Naive thymus-derived CD8-positive, alpha-beta T cell (primary cell): ENCODE measurements at regions not wholly inside any gene's neighbourhood (a gene's known extent, or its start where the extent isn't known, plus 50 kb on each side); places are given as distances from the start of the nearest gene placed in this dataset.
"Not testable (repeated sequence)": the region's sequence is repeated elsewhere in the genome, so short reads cannot be mapped to it uniquely, and the experiment has no call there.

Experiments used
- ATAC-seq, 2 donors: fragments of 150-1000 bp; cut with Tn5 transposase in 1 of 2; sonication (Bioruptor Pico), chemical (Tn5 transposase) in 1 of 2; 1 replicate in 1 of 2; 2 replicates in 1 of 2; pipeline ENCODE4 v1.10.0; 2021; ENCODE audit warnings: mild to moderate bottlenecking in 2 of 2, moderate library complexity in 2 of 2
- POLR2A ChIA-PET: fragments of 350-600 bp; sonication (Branson Sonifier 250); formaldehyde crosslinking; loops from one replicate; lab custom pipeline; 2021; ENCODE audit warnings: antibody characterized with exemption; lab: Charles Lee
- DNase-seq, 10 donors: peaks; one replicate each; pipeline versions ENCODE4 v3.0.0 to v3.0.0-alpha.2; 2020 to 2022
- H3K27ac Mint-ChIP-seq, 10 donors: one replicate each; pipeline ENCODE4 v1.8.0; 2020 to 2022; ENCODE audit warnings: mild to moderate bottlenecking in 10 of 10, mixed read lengths in 10 of 10, moderate library complexity in 4 of 10, inconsistent platforms in 1 of 10
- H3K27me3 Mint-ChIP-seq, 5 donors: one replicate each; pipeline ENCODE4 v1.8.0; 2021 to 2022; ENCODE audit warnings: mixed read lengths in 5 of 5
- H3K36me3 Mint-ChIP-seq, 3 donors: one replicate each; pipeline ENCODE4 v1.8.0; 2020 to 2022; ENCODE audit warnings: mixed read lengths in 3 of 3, mild to moderate bottlenecking in 2 of 3, inconsistent platforms in 1 of 3
- H3K4me1 Mint-ChIP-seq, 4 donors: one replicate each; pipeline ENCODE4 v1.8.0; 2021 to 2022; ENCODE audit warnings: mixed read lengths in 4 of 4
- H3K4me3 Mint-ChIP-seq, 10 donors: one replicate each; pipeline ENCODE4 v1.8.0; 2020 to 2022; ENCODE audit warnings: mild to moderate bottlenecking in 10 of 10, mixed read lengths in 10 of 10, moderate library complexity in 6 of 10, inconsistent platforms in 1 of 10
- H3K9me3 Mint-ChIP-seq, 9 donors: one replicate each; pipeline ENCODE4 v1.8.0; 2020 to 2022; ENCODE audit warnings: mixed read lengths in 9 of 9, mild to moderate bottlenecking in 3 of 9, inconsistent platforms in 1 of 9, moderate library complexity in 1 of 9

- Mint-ChIP-seq H3K4me3 (no peak overlapping the region), H3K4me1 (no peaks in the 10 kb centered on the region), H3K9me3 (peaks cover 11 to 44% (median 16%) of the 10 kb centered on the region in 9 donors), H3K27ac (no peak overlapping the region), H3K36me3 (no peaks in the 10 kb centered on the region), H3K27me3 (no peaks in the 10 kb centered on the region)
- no peak for ATAC-seq
- peak in 1 of 10 donors; percentile 23 for DNase-seq
- POLR2A ChIA-PET, result no interaction called here
Observed at GRCh38 chr13:54092686-54093085, 1064.1 kb downstream of the OLFM4 start.

GRCh38 chr13:54110597-54110996 lies 1082.0 kb downstream of the OLFM4 start:
- Mint-ChIP-seq H3K27me3 (no peaks in the 10 kb centered on the region), H3K27ac (no peak overlapping the region), H3K9me3 (peaks cover 0 to 15% (median 7%) of the 10 kb centered on the region in 9 donors), H3K4me1 (no peaks in the 10 kb centered on the region), H3K36me3 (no peaks in the 10 kb centered on the region), H3K4me3 (no peak overlapping the region)
- no peak for ATAC-seq
- POLR2A ChIA-PET, result no interaction called here
- DNase-seq, result no peak

- DNase-seq (no peak), ATAC-seq (no peak)
- POLR2A ChIA-PET, result no interaction called here
- Mint-ChIP-seq H3K4me1 (no peaks in the 10 kb centered on the region), H3K9me3 (peaks cover 2 to 31% (median 13%) of the 10 kb centered on the region in 9 donors), H3K4me3 (no peak overlapping the region), H3K36me3 (no peaks in the 10 kb centered on the region), H3K27me3 (no peaks in the 10 kb centered on the region), H3K27ac (no peak overlapping the region)
Observed at GRCh38 chr13:54124700-54125099, 1096.1 kb downstream of the OLFM4 start.

GRCh38 chr13:54130931-54131330 lies 1102.3 kb downstream of the OLFM4 start:
- DNase-seq, ATAC-seq, H3K4me3 Mint-ChIP-seq, POLR2A ChIA-PET, H3K27ac Mint-ChIP-seq, H3K4me1 Mint-ChIP-seq, H3K27me3 Mint-ChIP-seq, H3K36me3 Mint-ChIP-seq: not testable (repeated sequence)
- H3K9me3 Mint-ChIP-seq, result peaks cover 4 to 42% (median 29%) of the 10 kb centered on the region in 9 donors

GRCh38 chr13:54131433-54131832 lies 1102.8 kb downstream of the OLFM4 start:
- POLR2A ChIA-PET, H3K36me3 Mint-ChIP-seq, H3K4me3 Mint-ChIP-seq: not testable (repeated sequence)

GRCh38 chr13:54132127-54132526 lies 1103.5 kb downstream of the OLFM4 start:
- POLR2A ChIA-PET, ATAC-seq, DNase-seq, H3K36me3 Mint-ChIP-seq, H3K4me3 Mint-ChIP-seq, H3K27me3 Mint-ChIP-seq, H3K4me1 Mint-ChIP-seq, H3K27ac Mint-ChIP-seq: not testable (repeated sequence)
- H3K9me3 Mint-ChIP-seq, result peaks cover 4 to 50% (median 23%) of the 10 kb centered on the region in 9 donors

More at GRCh38 chr13:54131433-54131832, 1102.8 kb downstream of the OLFM4 start:
- not testable (repeated sequence) for H3K27me3 Mint-ChIP-seq, H3K27ac Mint-ChIP-seq, H3K4me1 Mint-ChIP-seq, ATAC-seq, DNase-seq
- H3K9me3 Mint-ChIP-seq, result peaks cover 4 to 43% (median 27%) of the 10 kb centered on the region in 9 donors

- H3K9me3 Mint-ChIP-seq, result peaks cover 4 to 53% (median 23%) of the 10 kb centered on the region in 9 donors
- H3K4me1 Mint-ChIP-seq, ATAC-seq, H3K4me3 Mint-ChIP-seq, H3K36me3 Mint-ChIP-seq, H3K27me3 Mint-ChIP-seq, H3K27ac Mint-ChIP-seq, DNase-seq, POLR2A ChIA-PET: not testable (repeated sequence)
Observed at GRCh38 chr13:54132720-54133119, 1104.1 kb downstream of the OLFM4 start.

- H3K4me3 Mint-ChIP-seq, result no peak overlapping the region
- peaks cover 1 to 53% (median 22%) of the 10 kb centered on the region in 9 donors for H3K9me3 Mint-ChIP-seq
- no peaks in the 10 kb centered on the region for H3K4me1 Mint-ChIP-seq
- no peaks in the 10 kb centered on the region for H3K27me3 Mint-ChIP-seq
- DNase-seq, result no peak
- H3K36me3 Mint-ChIP-seq, result no peaks in the 10 kb centered on the region
- H3K27ac Mint-ChIP-seq, result no peak overlapping the region
- POLR2A ChIA-PET, result no interaction called here
- ATAC-seq, result no peak
Observed at GRCh38 chr13:54133746-54134145, 1105.1 kb downstream of the OLFM4 start.

GRCh38 chr13:54144828-54145227 lies 1116.2 kb downstream of the OLFM4 start:
- Mint-ChIP-seq H3K4me1 (no peaks in the 10 kb centered on the region), H3K9me3 (peaks cover 2 to 32% (median 12%) of the 10 kb centered on the region in 9 donors)
- POLR2A ChIA-PET, result no interaction called here

GRCh38 chr13:54150851-54151250 lies 1122.2 kb downstream of the OLFM4 start:
- POLR2A ChIA-PET, result no interaction called here
- Mint-ChIP-seq H3K36me3 (no peaks in the 10 kb centered on the region), H3K4me1 (no peaks in the 10 kb centered on the region), H3K4me3 (no peak overlapping the region), H3K9me3 (peaks cover 0 to 36% (median 7%) of the 10 kb centered on the region in 9 donors), H3K27me3 (no peaks in the 10 kb centered on the region), H3K27ac (no peak overlapping the region)
- DNase-seq (no peak), ATAC-seq (no peak)

More at GRCh38 chr13:54144828-54145227, 1116.2 kb downstream of the OLFM4 start:
- ATAC-seq, result no peak
- no peaks in the 10 kb centered on the region for H3K36me3 Mint-ChIP-seq
- no peak overlapping the region for H3K27ac Mint-ChIP-seq
- no peak overlapping the region for H3K4me3 Mint-ChIP-seq
- no peak for DNase-seq
- H3K27me3 Mint-ChIP-seq, result no peaks in the 10 kb centered on the region

- Mint-ChIP-seq H3K9me3 (peaks cover 0 to 22% (median 12%) of the 10 kb centered on the region in 9 donors), H3K27ac (no peak overlapping the region), H3K36me3 (peaks cover 0 to 7% (median 0%) of the 10 kb centered on the region in 3 donors), H3K27me3 (no peaks in the 10 kb centered on the region), H3K4me1 (peaks cover 0 to 1% (median 0%) of the 10 kb centered on the region in 4 donors), H3K4me3 (no peak overlapping the region)
- ATAC-seq (no peak), DNase-seq (no peak)
- POLR2A ChIA-PET, result no interaction called here
Observed at GRCh38 chr13:54162069-54162468, 1133.5 kb downstream of the OLFM4 start.

- DNase-seq, result no peak
- Mint-ChIP-seq H3K27me3 (no peaks in the 10 kb centered on the region), H3K27ac (no peak overlapping the region), H3K36me3 (peaks cover 0 to 4% (median 0%) of the 10 kb centered on the region in 3 donors), H3K9me3 (peaks cover 0 to 23% (median 9%) of the 10 kb centered on the region in 9 donors), H3K4me1 (peaks cover 0 to 1% (median 0%) of the 10 kb centered on the region in 4 donors), H3K4me3 (no peak overlapping the region)
- POLR2A ChIA-PET, result no interaction called here
- ATAC-seq, result no peak
Observed at GRCh38 chr13:54165581-54166215, 1137.1 kb downstream of the OLFM4 start.

GRCh38 chr13:54173996-54174395 lies 1145.4 kb downstream of the OLFM4 start:
- Mint-ChIP-seq H3K36me3 (no peaks in the 10 kb centered on the region), H3K9me3 (peaks cover 0 to 24% (median 7%) of the 10 kb centered on the region in 9 donors), H3K27me3 (no peaks in the 10 kb centered on the region), H3K27ac (no peak overlapping the region), H3K4me3 (no peak overlapping the region), H3K4me1 (no peaks in the 10 kb centered on the region)
- ATAC-seq (no peak), DNase-seq (no peak)
- POLR2A ChIA-PET, result no interaction called here

- ATAC-seq (no peak), DNase-seq (no peak)
- Mint-ChIP-seq H3K27ac (no peak overlapping the region), H3K36me3 (no peaks in the 10 kb centered on the region), H3K27me3 (no peaks in the 10 kb centered on the region), H3K4me3 (no peak overlapping the region), H3K9me3 (peaks cover 3 to 32% (median 11%) of the 10 kb centered on the region in 9 donors), H3K4me1 (no peaks in the 10 kb centered on the region)
- POLR2A ChIA-PET, result no interaction called here
Observed at GRCh38 chr13:54175466-54175865, 1146.9 kb downstream of the OLFM4 start.
